ENCODE measurements at regions not wholly inside any gene's neighbourhood (a gene's known extent, or its start where the extent isn't known, plus 50 kb on each side); places are given as distances from the start of the nearest gene placed in this dataset.

DNA sequence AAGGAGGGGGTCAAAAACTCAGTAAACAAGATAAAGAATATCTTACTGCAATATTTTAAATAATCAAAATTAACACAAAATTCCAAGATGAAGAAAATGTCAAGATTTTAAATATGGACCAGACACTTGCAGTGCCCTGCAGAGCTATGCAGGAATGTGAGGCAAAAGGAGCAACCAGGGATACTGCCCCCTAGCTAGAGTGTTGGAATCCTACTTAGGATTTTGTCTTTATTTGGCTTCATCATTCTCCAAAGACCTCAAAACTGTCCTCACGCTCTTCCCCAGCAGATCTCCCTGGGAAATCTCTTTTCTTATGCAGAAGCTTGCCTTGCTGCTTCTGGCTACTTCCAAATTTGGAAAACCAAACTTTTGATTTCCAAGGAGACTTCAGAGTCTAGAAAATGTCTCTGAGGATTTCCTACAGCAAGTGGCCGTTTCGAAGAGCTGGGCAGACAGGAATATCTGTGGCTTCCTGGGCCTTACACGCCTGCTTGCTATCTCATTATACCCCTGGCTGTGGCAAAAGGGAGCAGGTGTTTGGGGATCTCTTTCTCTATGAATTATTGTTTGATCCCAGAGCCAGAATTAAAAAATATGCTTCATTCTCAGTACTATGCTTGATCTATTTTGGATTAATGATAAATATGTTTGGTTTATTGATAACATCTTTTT is 232.2 kb upstream of the BMPER start:
- no peak for TF ChIP-seq POLR2AphosphoS5 (IDR thresholded peaks at IDR 0.05; ENCODE audit: low read depth, low read length)
- no peak for TF ChIP-seq TAF1 (IDR thresholded peaks at IDR 0.05; ENCODE audit: borderline replicate concordance, insufficient read depth, low read length)
- TF ChIP-seq, protein P1, sequence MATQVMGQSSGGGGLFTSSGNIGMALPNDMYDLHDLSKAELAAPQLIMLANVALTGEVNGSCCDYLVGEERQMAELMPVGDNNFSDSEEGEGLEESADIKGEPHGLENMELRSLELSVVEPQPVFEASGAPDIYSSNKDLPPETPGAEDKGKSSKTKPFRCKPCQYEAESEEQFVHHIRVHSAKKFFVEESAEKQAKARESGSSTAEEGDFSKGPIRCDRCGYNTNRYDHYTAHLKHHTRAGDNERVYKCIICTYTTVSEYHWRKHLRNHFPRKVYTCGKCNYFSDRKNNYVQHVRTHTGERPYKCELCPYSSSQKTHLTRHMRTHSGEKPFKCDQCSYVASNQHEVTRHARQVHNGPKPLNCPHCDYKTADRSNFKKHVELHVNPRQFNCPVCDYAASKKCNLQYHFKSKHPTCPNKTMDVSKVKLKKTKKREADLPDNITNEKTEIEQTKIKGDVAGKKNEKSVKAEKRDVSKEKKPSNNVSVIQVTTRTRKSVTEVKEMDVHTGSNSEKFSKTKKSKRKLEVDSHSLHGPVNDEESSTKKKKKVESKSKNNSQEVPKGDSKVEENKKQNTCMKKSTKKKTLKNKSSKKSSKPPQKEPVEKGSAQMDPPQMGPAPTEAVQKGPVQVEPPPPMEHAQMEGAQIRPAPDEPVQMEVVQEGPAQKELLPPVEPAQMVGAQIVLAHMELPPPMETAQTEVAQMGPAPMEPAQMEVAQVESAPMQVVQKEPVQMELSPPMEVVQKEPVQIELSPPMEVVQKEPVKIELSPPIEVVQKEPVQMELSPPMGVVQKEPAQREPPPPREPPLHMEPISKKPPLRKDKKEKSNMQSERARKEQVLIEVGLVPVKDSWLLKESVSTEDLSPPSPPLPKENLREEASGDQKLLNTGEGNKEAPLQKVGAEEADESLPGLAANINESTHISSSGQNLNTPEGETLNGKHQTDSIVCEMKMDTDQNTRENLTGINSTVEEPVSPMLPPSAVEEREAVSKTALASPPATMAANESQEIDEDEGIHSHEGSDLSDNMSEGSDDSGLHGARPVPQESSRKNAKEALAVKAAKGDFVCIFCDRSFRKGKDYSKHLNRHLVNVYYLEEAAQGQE (IDR thresholded peaks at IDR 0.05; ENCODE audit: insufficient read depth in 1 of 2, low read depth in 2 of 2, low read length in 2 of 2) = no peak
- no peak for TF ChIP-seq FOXP2 (optimal IDR thresholded peaks at IDR 0.05; ENCODE audit: borderline replicate concordance, extremely low read depth, extremely low read length, insufficient read depth)
- TF ChIP-seq SIN3A (IDR thresholded peaks at IDR 0.05; ENCODE audit: borderline replicate concordance, insufficient read depth, low read length) = no peak

DNA sequence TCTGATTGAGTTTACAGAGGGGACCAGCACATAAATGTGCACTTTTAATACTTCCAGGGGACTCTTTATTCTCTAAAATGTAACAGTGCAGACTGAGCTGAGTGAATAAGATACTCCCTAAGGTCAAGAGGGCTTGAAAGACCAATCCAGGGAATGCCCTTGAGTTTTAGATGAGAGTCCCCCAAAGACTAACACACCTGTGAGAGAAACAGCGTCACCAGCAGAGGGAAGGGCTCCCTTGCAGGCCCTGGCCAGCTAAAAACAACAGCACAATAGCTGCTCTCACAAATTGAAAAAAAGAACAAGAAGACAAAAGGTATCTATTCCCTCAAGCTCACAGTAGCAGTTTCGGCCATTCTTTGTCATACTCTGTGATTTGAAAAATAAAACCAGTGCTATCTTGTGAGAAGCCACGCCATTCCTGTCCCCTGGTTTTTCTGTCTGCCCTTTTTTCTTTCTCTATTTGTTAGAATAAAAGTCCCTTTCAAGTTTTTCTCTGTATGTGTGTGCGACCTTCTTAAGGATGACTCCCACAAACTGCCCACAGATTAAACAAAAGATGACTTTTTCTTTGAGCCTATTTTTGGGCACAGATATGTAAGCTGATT is 230.4 kb upstream of the BMPER start:
- TF ChIP-seq SIN3A (IDR thresholded peaks at IDR 0.05; ENCODE audit: borderline replicate concordance, insufficient read depth, low read length) (no peak), FOXP2 (optimal IDR thresholded peaks at IDR 0.05; ENCODE audit: borderline replicate concordance, extremely low read depth, extremely low read length, insufficient read depth) (no peak), POLR2AphosphoS5 (IDR thresholded peaks at IDR 0.05; ENCODE audit: low read depth, low read length) (no peak), TAF1 (IDR thresholded peaks at IDR 0.05; ENCODE audit: borderline replicate concordance, insufficient read depth, low read length) (no peak)
- TF ChIP-seq, protein P1 (IDR thresholded peaks at IDR 0.05; ENCODE audit: insufficient read depth in 1 of 2, low read depth in 2 of 2, low read length in 2 of 2) = no peak

DNA sequence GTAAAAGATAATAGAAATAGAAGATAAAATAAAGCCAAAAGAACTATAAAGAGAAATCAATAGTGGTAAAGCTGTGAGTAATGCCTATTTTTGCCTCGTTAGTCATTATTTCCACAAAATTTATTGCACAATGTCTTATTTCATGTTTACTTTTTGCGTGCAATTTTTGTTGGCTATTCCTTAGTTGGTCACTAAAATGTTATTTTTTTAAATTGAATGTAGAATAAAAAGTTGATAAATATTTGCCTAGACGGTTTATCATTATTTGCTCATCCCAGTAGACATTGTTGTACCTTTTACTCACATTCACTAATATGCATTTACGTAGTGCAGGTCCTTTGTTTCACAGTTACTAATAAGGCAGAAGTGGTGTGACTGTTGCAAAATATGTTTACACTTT is 227.8 kb upstream of the BMPER start:
- TF ChIP-seq, protein P1 (IDR thresholded peaks at IDR 0.05; ENCODE audit: insufficient read depth in 1 of 2, low read depth in 2 of 2, low read length in 2 of 2) = no peak
- TF ChIP-seq FOXP2 (optimal IDR thresholded peaks at IDR 0.05; ENCODE audit: borderline replicate concordance, extremely low read depth, extremely low read length, insufficient read depth) (no peak), POLR2AphosphoS5 (IDR thresholded peaks at IDR 0.05; ENCODE audit: low read depth, low read length) (no peak), TAF1 (IDR thresholded peaks at IDR 0.05; ENCODE audit: borderline replicate concordance, insufficient read depth, low read length) (no peak), SIN3A (IDR thresholded peaks at IDR 0.05; ENCODE audit: borderline replicate concordance, insufficient read depth, low read length) (no peak)

DNA sequence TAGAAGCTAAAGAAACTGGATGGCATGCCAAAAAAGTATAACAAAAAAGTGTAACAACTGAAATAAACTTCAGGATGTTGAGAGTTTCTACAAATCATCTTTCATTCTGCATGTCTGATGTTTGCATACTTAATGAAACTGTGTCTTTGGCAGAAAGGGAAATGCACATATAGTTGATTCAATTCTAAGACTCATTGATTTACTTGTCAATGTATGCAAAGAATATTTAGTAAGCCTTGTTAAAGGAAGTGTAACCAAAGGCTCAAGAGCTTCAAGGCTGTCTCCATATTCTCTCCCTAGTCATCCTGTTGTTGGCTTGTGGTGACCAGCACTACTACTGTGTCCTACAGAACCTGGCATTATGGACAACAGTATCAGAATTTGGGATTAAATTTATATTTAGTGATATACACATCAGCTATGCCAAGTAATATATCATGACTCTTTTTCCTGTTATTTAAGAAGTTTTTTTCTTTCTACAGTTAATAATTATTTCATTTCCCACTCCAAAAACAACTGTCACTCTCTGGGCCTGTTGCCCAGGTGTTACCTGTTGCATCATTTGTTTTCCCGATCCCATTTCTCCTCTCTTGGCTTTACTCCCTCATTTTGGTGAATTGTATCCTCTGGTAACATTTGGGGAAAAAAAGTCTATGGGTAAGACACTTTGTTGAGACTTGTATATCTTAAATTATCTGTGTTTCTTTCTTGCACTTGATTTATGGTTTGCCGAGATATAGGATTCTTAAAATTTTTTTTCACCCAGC is 226.6 kb upstream of the BMPER start:
- TF ChIP-seq POLR2AphosphoS5 (IDR thresholded peaks at IDR 0.05; ENCODE audit: low read depth, low read length) (no peak), FOXP2 (optimal IDR thresholded peaks at IDR 0.05; ENCODE audit: borderline replicate concordance, extremely low read depth, extremely low read length, insufficient read depth) (no peak), TAF1 (IDR thresholded peaks at IDR 0.05; ENCODE audit: borderline replicate concordance, insufficient read depth, low read length) (no peak), SIN3A (IDR thresholded peaks at IDR 0.05; ENCODE audit: borderline replicate concordance, insufficient read depth, low read length) (no peak)
- TF ChIP-seq, protein P1 (IDR thresholded peaks at IDR 0.05; ENCODE audit: insufficient read depth in 1 of 2, low read depth in 2 of 2, low read length in 2 of 2) = no peak

Measured in PFSK-1 (cell line).